Transverse colon (tissue), 4 donors: ENCODE measurements at regions not wholly inside any gene's neighbourhood (a gene's known extent, or its start where the extent isn't known, plus 50 kb on each side); places are given as distances from the start of the nearest gene placed in this dataset.
"Not testable (repeated sequence)": the region's sequence is repeated elsewhere in the genome, so short reads cannot be mapped to it uniquely, and the experiment has no call there.

Source experiments
- DNase-seq: peaks from one replicate; pipeline ENCODE4 v3.0.0-alpha.2; 2019
- H3K27ac ChIP-seq, 4 donors: fragments of 200-600 bp; sonication (generic); 2 replicates each; pipeline ENCODE4 v1.5.1; 2016 to 2018; ENCODE audit warnings: inconsistent platforms in 4 of 4
- H3K27me3 ChIP-seq: fragments of 200-600 bp; sonication (generic); 2 replicates; pipeline ENCODE4 v1.5.1; 2017; ENCODE audit warnings: inconsistent platforms
- H3K36me3 ChIP-seq, 4 donors: fragments of 200-600 bp; sonication (generic); 2 replicates each; pipeline ENCODE4 v1.5.1; 2017 to 2019; ENCODE audit warnings: inconsistent platforms in 4 of 4
- H3K4me1 ChIP-seq, 4 donors: fragments of 200-600 bp; sonication (generic); 2 replicates each; pipeline ENCODE4 v1.5.1; 2017 to 2020; ENCODE audit warnings: inconsistent platforms in 4 of 4
- H3K4me3 ChIP-seq, 4 donors: fragments of 200-600 bp; sonication (generic); 1 replicate in 1 of 4; 2 replicates in 3 of 4; pipeline versions ENCODE4 v1.5.1 to v1.6.1; 2017 to 2019; ENCODE audit warnings: inconsistent platforms in 4 of 4
- H3K9me3 ChIP-seq, 2 donors: fragments of 200-600 bp; sonication (generic); 2 replicates each; pipeline ENCODE4 v1.5.1; 2017 to 2019; ENCODE audit warnings: inconsistent platforms in 2 of 2
- CTCF ChIP-seq, 5 experiments: fragments of 200-600 bp in 3 of 5; fragments of 450-650 bp in 2 of 5; sonication (generic) in 3 of 5; IDR thresholded peaks; 1 replicate in 2 of 5; 2 replicates in 3 of 5; pipeline ENCODE4 v1.5.1; 2016 to 2017; ENCODE audit warnings: antibody characterized with exemption in 5 of 5, inconsistent platforms in 3 of 5, mild to moderate bottlenecking in 2 of 5, moderate library complexity in 1 of 5
- EP300 ChIP-seq: sonication (generic); formaldehyde crosslinking; IDR thresholded peaks from one replicate; pipeline ENCODE4 v1.6.1; 2017; ENCODE audit warnings: antibody characterized with exemption, low read depth
- POLR2A ChIP-seq: fragments of 450-650 bp; IDR thresholded peaks from one replicate; pipeline ENCODE4 v1.6.1; 2016; ENCODE audit warnings: antibody characterized with exemption, mild to moderate bottlenecking, moderate library complexity
- POLR2AphosphoS5 ChIP-seq, 3 donors: sonication (generic); formaldehyde crosslinking; IDR thresholded peaks; one replicate each; pipeline ENCODE4 v1.6.1; 2016; ENCODE audit warnings: antibody characterized with exemption in 3 of 3
- WGBS, 2 donors: methylation state at CpG; one replicate each; pipeline ENCODE4 v1.1.5; 2018; ENCODE audit warnings: low coverage in 1 of 2; 5-methylcytosine and 5-hydroxymethylcytosine counted together
- in situ Hi-C, 4 donors: fragments of 200-750 bp; cut with MboI; loops; one replicate each; pipeline versions ENCODE4 v1.15.0 to v1.15.1; 2017; ENCODE audit warnings: low sequenced_read_pairs in 3 of 4, low pct_ligation_motif_present in 1 of 4, low pct_unique_long_range_greater_than_20kb in 1 of 4
- intact Hi-C: fragments of 100-400 bp; cut with DNase I; formaldehyde crosslinking; loops from one replicate; pipeline ENCODE4 v1.15.1; 2023; ENCODE audit warnings: low total_unique reads

GRCh38 chr9:22508354-22508753, 61.7 kb downstream of the DMRTA1 start:
- H3K4me3 ChIP-seq, H3K27me3 ChIP-seq, in situ Hi-C loops, intact Hi-C loops, H3K36me3 ChIP-seq, H3K9me3 ChIP-seq, H3K4me1 ChIP-seq, H3K27ac ChIP-seq, DNase-seq: not testable (repeated sequence)
- WGBS, 2 donors = 80 to 89% methylated on average over 3 to 6 of the region's 6 CpGs

- no peaks in the 10 kb centered on the region for H3K36me3 ChIP-seq
- DNase-seq = no peak
- WGBS, 2 donors = 96% methylated on average over 11 of the region's 11 CpGs; no CpG with 5 or more reads in 1 of the 2 donors
- in situ Hi-C loops = no loop called here
- no peaks in the 10 kb centered on the region for H3K9me3 ChIP-seq
- no peak overlapping the region for H3K27ac ChIP-seq
- no peak for TF ChIP-seq POLR2A
- TF ChIP-seq EP300 = no peak
- TF ChIP-seq CTCF (IDR thresholded peaks at IDR 0.05) = no peak
- no peak for TF ChIP-seq POLR2AphosphoS5 (IDR thresholded peaks at IDR 0.05)
- intact Hi-C loops = no loop called here
- H3K27me3 ChIP-seq = no peaks in the 10 kb centered on the region
- H3K4me3 ChIP-seq = no peak overlapping the region
- H3K4me1 ChIP-seq = no peaks in the 10 kb centered on the region
Observed at GRCh38 chr9:22508790-22509189, 62.2 kb downstream of the DMRTA1 start.

GRCh38 chr9:22512495-22512894, 65.9 kb downstream of the DMRTA1 start:
- H3K4me3 ChIP-seq = no peak overlapping the region
- whole genome bisulfite sequencing, 2 donors = 78 to 84% methylated on average over 3 of the region's 3 CpGs
- no peaks in the 10 kb centered on the region for H3K27me3 ChIP-seq
- intact Hi-C loops (no loop called here), in situ Hi-C loops (no loop called here)
- no peak overlapping the region for H3K27ac ChIP-seq
- H3K9me3 ChIP-seq = no peaks in the 10 kb centered on the region
- no peaks in the 10 kb centered on the region for H3K4me1 ChIP-seq
- no peaks in the 10 kb centered on the region for H3K36me3 ChIP-seq
- DNase-seq = no peak
- TF ChIP-seq POLR2A (no peak), POLR2AphosphoS5 (IDR thresholded peaks at IDR 0.05) (no peak), EP300 (no peak), CTCF (IDR thresholded peaks at IDR 0.05) (no peak)

GRCh38 chr9:22514871-22515270, 68.2 kb downstream of the DMRTA1 start:
- intact Hi-C loops = no loop called here
- in situ Hi-C loops = no loop called here
- Histone ChIP-seq H3K27me3 (no peaks in the 10 kb centered on the region), H3K4me1 (no peaks in the 10 kb centered on the region), H3K4me3 (no peak overlapping the region), H3K9me3 (no peaks in the 10 kb centered on the region), H3K27ac (no peak overlapping the region), H3K36me3 (no peaks in the 10 kb centered on the region)
- no peak for DNase-seq
- TF ChIP-seq POLR2AphosphoS5 (IDR thresholded peaks at IDR 0.05) = no peak
- TF ChIP-seq EP300 = no peak
- no peak for TF ChIP-seq CTCF (IDR thresholded peaks at IDR 0.05)
- TF ChIP-seq POLR2A = no peak

- TF ChIP-seq CTCF (IDR thresholded peaks at IDR 0.05) (no peak), EP300 (no peak)
Observed at GRCh38 chr9:22522206-22522740, 75.6 kb downstream of the DMRTA1 start.

More at GRCh38 chr9:22522206-22522740, 75.6 kb downstream of the DMRTA1 start:
- no peak overlapping the region for H3K27ac ChIP-seq
- no peaks in the 10 kb centered on the region for H3K9me3 ChIP-seq
- no peak overlapping the region for H3K4me3 ChIP-seq
- H3K4me1 ChIP-seq = no peaks in the 10 kb centered on the region
- in situ Hi-C loops = no loop called here
- H3K36me3 ChIP-seq = no peaks in the 10 kb centered on the region
- intact Hi-C loops = no loop called here
- DNase-seq = no peak
- no peaks in the 10 kb centered on the region for H3K27me3 ChIP-seq
- 48 to 56% methylated on average over 3 to 5 of the region's 5 CpGs for WGBS, 2 donors
